Vagina (tissue), 2 donors: ENCODE measurements at regions not wholly inside any gene's neighbourhood (a gene's known extent, or its start where the extent isn't known, plus 50 kb on each side); places are given as distances from the start of the nearest gene placed in this dataset.

Experiments used
- CTCF ChIP-seq, 3 experiments: fragments of 450-650 bp in 2 of 3; fragments of 200-600 bp in 1 of 3; sonication (generic) in 1 of 3; IDR thresholded peaks; one replicate each; pipeline ENCODE4 v1.5.1; 2017 to 2019; ENCODE audit warnings: antibody characterized with exemption in 3 of 3, mild to moderate bottlenecking in 2 of 3, moderate library complexity in 2 of 3
- POLR2A ChIP-seq, 2 donors: fragments of 450-650 bp; IDR thresholded peaks; one replicate each; pipeline ENCODE4 v1.6.1; 2017; ENCODE audit warnings: antibody characterized with exemption in 2 of 2, mild to moderate bottlenecking in 2 of 2, moderate library complexity in 2 of 2
- POLR2AphosphoS5 ChIP-seq, 2 donors: sonication (generic); formaldehyde crosslinking; IDR thresholded peaks; one replicate each; pipeline ENCODE4 v1.9.0; 2017; ENCODE audit warnings: antibody characterized with exemption in 2 of 2, mild to moderate bottlenecking in 2 of 2, low read depth in 1 of 2; ENCODE audit not compliant: insufficient read depth in 1 of 2

- TF ChIP-seq CTCF (IDR thresholded peaks at IDR 0.05) (no peak), POLR2AphosphoS5 (IDR thresholded peaks at IDR 0.05; ENCODE audit: insufficient read depth in 1 of 2, low read depth in 1 of 2) (no peak), POLR2A (IDR thresholded peaks at IDR 0.05) (no peak)
Observed at GRCh38 chr2:128710729-128711128, 392.1 kb upstream of the HS6ST1 start.
